ENCODE measurements at regions not wholly inside any gene's neighbourhood (a gene's known extent, or its start where the extent isn't known, plus 50 kb on each side); places are given as distances from the start of the nearest gene placed in this dataset.

GRCh38 chr13:52925775-52926285 is 77.4 kb upstream of the PCDH8 start:
- H3K9me3 ChIP-seq = no peaks in the 10 kb centered on the region
- ChIA-PET POLR2A (no interaction called here), CTCF (no interaction called here)
- H3K4me1 ChIP-seq = no peaks in the 10 kb centered on the region
- no peak overlapping the region for H3K4me2 ChIP-seq
- ATAC-seq = no peak
- TF ChIP-seq HOXA7 (CRISPR knock-in tag; IDR thresholded peaks at IDR 0.05) = no peak
- no peak for TF ChIP-seq POLR2AphosphoS2 (conservative IDR thresholded peaks at IDR 0.05; ENCODE audit: low read length)
- no peak for TF ChIP-seq SMC3 (IDR thresholded peaks at IDR 0.05)
- no peak for TF ChIP-seq RFX5 (IDR thresholded peaks at IDR 0.05)
- no peak for TF ChIP-seq ZSCAN20 (CRISPR knock-in tag; IDR thresholded peaks at IDR 0.05)
- no peak for TF ChIP-seq REST (IDR thresholded peaks at IDR 0.05)
- FAIRE-seq = no peak
- WGBS (ENCODE audit: missing lambda C conversion rate) = 44% methylated on average over 10 of the region's 13 CpGs
- no peak for DNase-seq (ENCODE audit: low read depth in 1 of 2, low spot score in 1 of 2)
- no peak overlapping the region for H3K4me3 ChIP-seq
- H3K27ac ChIP-seq = no peak overlapping the region

- Histone ChIP-seq H3K4me3 (no peak overlapping the region), H3K9me3 (no peaks in the 10 kb centered on the region), H3K4me2 (no peak overlapping the region), H3K4me1 (no peaks in the 10 kb centered on the region), H3K27ac (no peak overlapping the region)
- CTCF ChIA-PET = no interaction called here
- no peak for ATAC-seq
- no peak for TF ChIP-seq ZC3H11A (IDR thresholded peaks at IDR 0.05)
- no peak for TF ChIP-seq CBX2 (IDR thresholded peaks at IDR 0.05; ENCODE audit: borderline replicate concordance, low read depth)
- TF ChIP-seq NPAS2 (CRISPR knock-in tag; IDR thresholded peaks at IDR 0.05; ENCODE audit: borderline replicate concordance) = no peak
- TF ChIP-seq EHF (CRISPR knock-in tag; IDR thresholded peaks at IDR 0.05) = no peak
- TF ChIP-seq CEBPB (IDR thresholded peaks at IDR 0.05) = no peak
- no peak for TF ChIP-seq SREBF2 (IDR thresholded peaks at IDR 0.05)
- TF ChIP-seq, protein P1, sequence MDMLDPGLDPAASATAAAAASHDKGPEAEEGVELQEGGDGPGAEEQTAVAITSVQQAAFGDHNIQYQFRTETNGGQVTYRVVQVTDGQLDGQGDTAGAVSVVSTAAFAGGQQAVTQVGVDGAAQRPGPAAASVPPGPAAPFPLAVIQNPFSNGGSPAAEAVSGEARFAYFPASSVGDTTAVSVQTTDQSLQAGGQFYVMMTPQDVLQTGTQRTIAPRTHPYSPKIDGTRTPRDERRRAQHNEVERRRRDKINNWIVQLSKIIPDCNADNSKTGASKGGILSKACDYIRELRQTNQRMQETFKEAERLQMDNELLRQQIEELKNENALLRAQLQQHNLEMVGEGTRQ (IDR thresholded peaks at IDR 0.05) = no peak
- no peak for TF ChIP-seq RCOR1 (IDR thresholded peaks at IDR 0.05; ENCODE audit: low read depth, low read length)
- TF ChIP-seq NR3C1 (IDR thresholded peaks at IDR 0.05) = no peak
- WGBS (ENCODE audit: missing lambda C conversion rate) = 0% methylated on average over 2 of the region's 2 CpGs
- FAIRE-seq = no peak
- POLR2A ChIA-PET = no interaction called here
- no peak for DNase-seq (ENCODE audit: low read depth in 1 of 2, low spot score in 1 of 2)
Observed at GRCh38 chr13:52925251-52925650, 76.8 kb upstream of the PCDH8 start.

- ChIA-PET CTCF (no interaction called here), POLR2A (no interaction called here)
- H3K4me2 ChIP-seq = no peak overlapping the region
- TF ChIP-seq HOXB13 (CRISPR knock-in tag; IDR thresholded peaks at IDR 0.05; ENCODE audit: low read depth) = no peak
- no peak for TF ChIP-seq KDM5A (IDR thresholded peaks at IDR 0.05)
- no peak for FAIRE-seq
- no peak for ATAC-seq
- no peak overlapping the region for H3K27ac ChIP-seq
- no peaks in the 10 kb centered on the region for H3K9me3 ChIP-seq
- 4% methylated on average over 9 of the region's 10 CpGs for WGBS (ENCODE audit: missing lambda C conversion rate)
- H3K4me1 ChIP-seq = no peaks in the 10 kb centered on the region
- DNase-seq (ENCODE audit: low read depth in 1 of 2, low spot score in 1 of 2) = no peak
- no peak overlapping the region for H3K4me3 ChIP-seq
Observed at GRCh38 chr13:52924289-52925148, 76.1 kb upstream of the PCDH8 start.

All from A549 (cell line).